ENCODE measurements at regions not wholly inside any gene's neighbourhood (a gene's known extent, or its start where the extent isn't known, plus 50 kb on each side); places are given as distances from the start of the nearest gene placed in this dataset.
"Not testable (repeated sequence)": the region's sequence is repeated elsewhere in the genome, so short reads cannot be mapped to it uniquely, and the experiment has no call there.

DNA sequence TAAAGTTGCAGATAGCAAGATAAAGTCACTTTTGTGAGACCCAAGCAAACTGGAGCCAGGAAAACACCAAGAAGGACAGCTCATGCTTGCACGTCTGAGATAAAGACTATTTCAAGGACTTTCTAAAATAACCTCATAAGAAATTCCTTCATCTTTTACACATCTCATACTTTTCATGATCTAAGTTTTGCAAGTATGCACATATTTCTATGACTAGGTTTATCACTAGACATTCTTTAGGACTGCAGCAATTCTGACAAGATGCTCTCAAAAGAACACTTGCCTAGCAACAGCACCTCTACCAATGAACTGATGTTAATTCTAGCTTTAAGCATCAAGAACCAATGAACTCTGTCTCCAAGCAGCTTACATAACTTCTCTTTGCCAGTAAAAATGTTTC, 457.6 kb downstream of the SEMA3D start:
- CTCF ChIA-PET, result no interaction called here
- POLR2A ChIA-PET, result no interaction called here
- no peak for TF ChIP-seq CTCF (IDR thresholded peaks at IDR 0.05; ENCODE audit: control extremely low read depth, extremely low read depth, low read depth, missing control alignments)
- no peak for DNase-seq (ENCODE audit: extremely low spot score)

DNA sequence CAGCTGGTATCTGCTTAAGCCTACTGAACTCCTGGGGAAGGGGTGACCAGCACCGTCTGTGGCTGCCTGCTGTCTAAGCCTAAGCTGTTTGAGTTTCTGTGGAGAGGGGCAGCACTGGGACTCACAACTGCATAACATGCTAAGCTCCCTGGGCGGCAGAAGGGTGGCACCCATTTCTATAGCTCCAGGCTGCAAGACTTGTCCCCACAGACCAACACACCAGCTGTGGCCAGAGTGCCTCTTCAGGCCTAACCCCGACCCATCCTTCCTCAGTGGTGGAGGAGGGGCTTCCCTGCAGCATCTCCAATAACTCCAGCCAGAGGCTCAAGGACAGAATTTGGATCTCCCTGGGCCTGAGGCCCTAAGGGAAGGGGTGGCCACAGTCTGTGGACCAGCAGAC, 464.1 kb downstream of the SEMA3D start:
- TF ChIP-seq CTCF (IDR thresholded peaks at IDR 0.05; ENCODE audit: control extremely low read depth, extremely low read depth, low read depth, missing control alignments), result no peak
- ChIA-PET POLR2A (no interaction called here), CTCF (interaction anchor here (1.0 kb wide), 1 partner anchor 14 kb away, joined by 3 read pairs; no protein-coding TSS in a partner anchor)
- DNase-seq (ENCODE audit: extremely low spot score), result no peak

DNA sequence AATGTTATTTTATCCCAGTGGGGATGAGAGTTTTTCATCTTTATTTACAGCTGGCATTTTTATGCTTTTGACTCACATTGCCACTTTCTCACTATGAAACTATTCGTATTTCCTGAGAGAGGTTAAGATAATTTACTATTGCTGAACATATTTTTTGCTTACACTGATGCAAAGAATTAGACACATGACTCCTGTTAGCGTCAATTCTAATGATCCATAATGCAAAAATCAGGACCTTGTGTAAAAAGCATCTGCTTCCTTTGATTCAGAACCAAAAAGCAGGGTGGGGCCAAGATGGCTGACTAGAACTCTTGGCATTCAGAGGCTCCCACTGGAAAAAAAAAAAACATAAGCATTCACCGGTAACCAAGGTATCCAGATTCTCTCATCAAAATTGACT, 464.8 kb downstream of the SEMA3D start:
- no peak for DNase-seq (ENCODE audit: extremely low spot score)
- TF ChIP-seq CTCF (IDR thresholded peaks at IDR 0.05; ENCODE audit: control extremely low read depth, extremely low read depth, low read depth, missing control alignments), result no peak
- ChIA-PET POLR2A (no interaction called here), CTCF (no interaction called here)

DNA sequence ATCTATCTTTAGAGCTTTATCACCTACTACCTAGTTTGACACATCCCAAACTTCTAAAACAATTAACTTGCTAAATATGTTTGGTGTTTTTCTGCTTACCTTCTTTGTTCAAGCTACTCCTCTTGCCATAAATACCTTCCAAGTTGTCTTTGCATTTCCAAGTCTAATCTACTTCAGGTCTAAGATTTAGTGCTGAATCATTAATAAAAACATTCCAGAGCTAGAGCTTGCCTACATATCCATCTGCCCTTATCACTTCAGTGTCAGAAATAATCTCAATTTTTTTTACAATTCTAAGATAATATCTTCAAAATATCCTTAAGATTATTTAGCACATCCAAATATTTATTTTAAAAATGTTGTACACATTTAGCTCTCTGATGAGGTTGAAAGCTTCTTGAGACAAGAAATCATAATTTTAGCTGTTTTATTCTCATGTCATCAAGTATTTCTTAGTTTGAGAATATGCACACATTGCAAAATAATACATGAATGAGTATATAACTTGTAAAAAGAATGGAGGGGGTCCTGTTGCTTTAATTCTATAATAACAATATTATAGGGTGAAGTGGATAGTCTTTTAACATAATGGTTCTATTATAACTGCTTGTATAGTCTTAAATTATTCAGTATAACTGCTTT, 466.3 kb downstream of the SEMA3D start:
- ChIA-PET POLR2A (no interaction called here), CTCF (no interaction called here)
- DNase-seq (ENCODE audit: extremely low spot score), result no peak
- no peak for TF ChIP-seq CTCF (IDR thresholded peaks at IDR 0.05; ENCODE audit: control extremely low read depth, extremely low read depth, low read depth, missing control alignments)

- no peak for TF ChIP-seq CTCF (IDR thresholded peaks at IDR 0.05; ENCODE audit: control extremely low read depth, extremely low read depth, low read depth, missing control alignments)
- ChIA-PET CTCF (no interaction called here), POLR2A (no interaction called here)
- no peak for DNase-seq (ENCODE audit: extremely low spot score)
Observed at GRCh38 chr7:84714765-84715164, 472.1 kb downstream of the SEMA3D start.

GRCh38 chr7:84712374-84713121, 474.3 kb downstream of the SEMA3D start:
- ChIA-PET POLR2A (no interaction called here), CTCF (interaction anchor here (1.0 kb wide), 1 partner anchor 14 kb away, joined by 3 read pairs; no protein-coding TSS in a partner anchor)
- no peak for DNase-seq (ENCODE audit: extremely low spot score)
- TF ChIP-seq CTCF (IDR thresholded peaks at IDR 0.05; ENCODE audit: control extremely low read depth, extremely low read depth, low read depth, missing control alignments), result no peak

- POLR2A ChIA-PET; DNase-seq (ENCODE audit: extremely low spot score); CTCF ChIA-PET: not testable (repeated sequence)
Observed at GRCh38 chr7:84710538-84710937, 476.3 kb downstream of the SEMA3D start.

All from GM10248 (cell line).